GM12878 (cell line): ENCODE measurements at regions not wholly inside any gene's neighbourhood (a gene's known extent, or its start where the extent isn't known, plus 50 kb on each side); places are given as distances from the start of the nearest gene placed in this dataset.

Experiments
- ATAC-seq: fragments of 200-7000 bp; cut with Tn5 transposase; 3 replicates; pipeline ENCODE4 v1.9.1; 2020; ENCODE audit warnings: mild to moderate bottlenecking, moderate library complexity
- BruUV-seq: library from RNA; stranded (reverse); fragments of 400-500 nt; replicated peaks from 2 replicates; lab custom pipeline; 2021; lab: Mats Ljungman, UMichigan
- CTCF ChIA-PET: fragments of 300-600 bp; sonication (Branson Sonifier 250); formaldehyde crosslinking; extraction: SDS; loops from one replicate; lab custom pipeline; 2021; ENCODE audit warnings: inconsistent platforms; lab: Yijun Ruan, JAX
- POLR2A ChIA-PET: fragments of 350-600 bp; formaldehyde crosslinking; extraction: SDS; loops from one replicate; lab custom pipeline; 2021; ENCODE audit warnings: inconsistent platforms; lab: Charles Lee
- RAD21 ChIA-PET: fragments of 300-600 bp; sonication (Branson Sonifier 250); formaldehyde crosslinking; loops from one replicate; lab custom pipeline; 2023; ENCODE audit warnings: antibody characterized with exemption; ENCODE audit not compliant: unreplicated experiment; lab: Charles Lee
- SMC1A ChIA-PET: fragments of 300-600 bp; sonication (Branson Sonifier 250); formaldehyde crosslinking; loops from one replicate; lab custom pipeline; 2023; ENCODE audit not compliant: unreplicated experiment, uncharacterized antibody; lab: Charles Lee
- DNase-seq: peaks from one replicate; pipeline ENCODE4 v3.0.0-alpha.2; 2011; ENCODE audit warnings: low read depth, low spot score
- FAIRE-seq: peaks from 3 replicates; lab custom pipeline; 2011; peaks lifted over from hg19 to GRCh38; lab: Jason Lieb, UNC
- H2AFZ ChIP-seq: 2 replicates; pipeline ENCODE4 v1.6.0; 2011; ENCODE audit warnings: low read depth, low read length, control low read depth; ENCODE audit not compliant: control insufficient read depth
- H3K27ac ChIP-seq: 2 replicates; pipeline ENCODE4 v1.5.1; 2011; ENCODE audit warnings: control low read depth; ENCODE audit not compliant: control insufficient read depth, insufficient read depth
- H3K27me3 ChIP-seq, 2 experiments: replicated peaks in 1 of 2; 2 replicates each; pipeline versions ENCODE4 v1.6.0 to v1.6.1; 2011; ENCODE audit warnings: low read length in 1 of 2; ENCODE audit not compliant: control insufficient read depth in 2 of 2, insufficient read depth in 2 of 2
- H3K36me3 ChIP-seq, 2 experiments: 2 replicates each; pipeline ENCODE4 v1.5.1; 2011; ENCODE audit warnings: low read length in 1 of 2; ENCODE audit not compliant: control insufficient read depth in 2 of 2, insufficient read depth in 2 of 2
- H3K4me1 ChIP-seq: 2 replicates; pipeline ENCODE4 v1.6.1; 2011; ENCODE audit warnings: mild to moderate bottlenecking, low read length, moderate library complexity, mixed read lengths; ENCODE audit not compliant: control insufficient read depth, insufficient read depth
- H3K4me2 ChIP-seq: 2 replicates; pipeline ENCODE4 v1.6.0; 2011; ENCODE audit warnings: control low read depth; ENCODE audit not compliant: control insufficient read depth, insufficient read depth
- H3K4me3 ChIP-seq: fragments of 200-600 bp; sonication (generic); 2 replicates; pipeline ENCODE4 v1.5.1; 2016
- H3K79me2 ChIP-seq: 2 replicates; pipeline ENCODE4 v1.6.0; 2011; ENCODE audit warnings: low read length; ENCODE audit not compliant: control insufficient read depth, insufficient read depth
- H3K9ac ChIP-seq: 2 replicates; pipeline ENCODE4 v1.8.0; 2011; ENCODE audit warnings: low read length, control low read depth, mixed read lengths; ENCODE audit not compliant: control insufficient read depth, insufficient read depth
- H3K9me3 ChIP-seq: replicated peaks from 3 replicates; pipeline ENCODE4 v1.5.1; 2011; ENCODE audit warnings: mild to moderate bottlenecking, low read length; ENCODE audit not compliant: control insufficient read depth, insufficient read depth
- H4K20me1 ChIP-seq: 2 replicates; pipeline ENCODE4 v1.6.0; 2011; ENCODE audit not compliant: control insufficient read depth, insufficient read depth
- BRCA1 ChIP-seq: IDR thresholded peaks from 2 replicates; pipeline ENCODE4 v1.6.1; 2011; ENCODE audit warnings: low read depth, low read length, improper control_type of control experiment
- EP300 ChIP-seq, 2 experiments: fragments of 150-350 bp in 1 of 2; IDR thresholded peaks; 2 replicates each; pipeline ENCODE4 v1.6.1; 2011 to 2012; ENCODE audit warnings: low read depth in 2 of 2, low read length in 2 of 2, borderline replicate concordance in 1 of 2, improper control_type of control experiment in 1 of 2, inconsistent platforms in 1 of 2; ENCODE audit not compliant: control insufficient read depth in 1 of 2
- ESRRA ChIP-seq: IDR thresholded peaks from 2 replicates; pipeline ENCODE4 v1.6.1; 2012; ENCODE audit warnings: mild to moderate bottlenecking, low read length, improper control_type of control experiment
- GATAD2B ChIP-seq: fragments of 450-650 bp; conservative IDR thresholded peaks from 2 replicates; pipeline ENCODE4 v1.6.1; 2017; ENCODE audit warnings: low read depth, mild to moderate bottlenecking, moderate library complexity
- MEF2B ChIP-seq: fragments of 450-650 bp; IDR thresholded peaks from 2 replicates; pipeline ENCODE4 v1.6.1; 2018; ENCODE audit warnings: mild to moderate bottlenecking, moderate library complexity; ENCODE audit not compliant: partially characterized antibody, poor library complexity, severe bottlenecking
- MTA2 ChIP-seq: fragments of 450-650 bp; IDR thresholded peaks from 2 replicates; pipeline ENCODE4 v1.6.1; 2016; ENCODE audit warnings: low read depth, mild to moderate bottlenecking, moderate library complexity
- NFIC ChIP-seq: IDR thresholded peaks from 2 replicates; pipeline ENCODE4 v1.6.1; 2012; ENCODE audit warnings: low read depth, mild to moderate bottlenecking, inconsistent platforms, low read length, moderate library complexity
- NFYB ChIP-seq: IDR thresholded peaks from 2 replicates; pipeline ENCODE4 v1.6.1; 2011; ENCODE audit warnings: low read depth, mild to moderate bottlenecking, low read length, improper control_type of control experiment, moderate library complexity; ENCODE audit not compliant: insufficient read depth
- NR2C2 ChIP-seq: IDR thresholded peaks from 2 replicates; pipeline ENCODE4 v1.6.1; 2011; ENCODE audit warnings: borderline replicate concordance, low read depth; ENCODE audit not compliant: control insufficient read depth, insufficient read length
- RBBP5 ChIP-seq: fragments of 200-600 bp; sonication (generic); conservative IDR thresholded peaks from 2 replicates; pipeline ENCODE4 v1.6.1; 2016
- SPI1 ChIP-seq: IDR thresholded peaks from 2 replicates; pipeline ENCODE4 v1.6.1; 2011; ENCODE audit warnings: low read depth, mild to moderate bottlenecking, low read length, moderate library complexity, borderline replicate concordance; ENCODE audit not compliant: insufficient read depth
- SUPT20H ChIP-seq: IDR thresholded peaks from 2 replicates; pipeline ENCODE4 v1.6.1; 2011; ENCODE audit warnings: low read depth, mild to moderate bottlenecking, low read length, moderate library complexity, borderline replicate concordance; ENCODE audit not compliant: control insufficient read depth
- TCF7 ChIP-seq: IDR thresholded peaks from 2 replicates; pipeline ENCODE4 v1.6.1; 2014; ENCODE audit warnings: antibody characterized with exemption, borderline replicate concordance
- ZZZ3 ChIP-seq: IDR thresholded peaks from 2 replicates; pipeline ENCODE4 v1.6.1; 2011; ENCODE audit warnings: low read depth; ENCODE audit not compliant: control insufficient read depth, insufficient read length
- whole genome bisulfite sequencing: methylation state at CpG from one replicate; pipeline ENCODE4 v1.1.6; 2016; ENCODE audit warnings: low lambda C conversion rate; ENCODE audit not compliant: insufficient replicate concordance, insufficient coverage; ENCODE audit errors: missing lambda C conversion rate; 5-methylcytosine and 5-hydroxymethylcytosine counted together
- in situ Hi-C: fragments of 300-500 bp; cut with MboI; formaldehyde crosslinking; loops from 9 replicates; pipeline ENCODE4 v1.14.3; 2018; ENCODE audit warnings: mixed read lengths
- intact Hi-C: fragments of 100-400 bp; cut with micrococcal nuclease; formaldehyde crosslinking; loops from one replicate; pipeline ENCODE4 v1.14.2; 2022; ENCODE audit not compliant: unreplicated experiment
- TF ChIP-seq, protein P1 (sequence below): fragments of 150-350 bp; IDR thresholded peaks from 2 replicates; pipeline ENCODE4 v1.6.1; 2014; ENCODE audit warnings: mild to moderate bottlenecking, low read depth, low read length
- TF ChIP-seq, protein P2 (sequence below): fragments of 450-650 bp; IDR thresholded peaks from 2 replicates; pipeline ENCODE4 v1.6.1; 2018; ENCODE audit warnings: mild to moderate bottlenecking, low read depth, moderate library complexity; ENCODE audit not compliant: partially characterized antibody
- TF ChIP-seq, protein P3 (sequence below): IDR thresholded peaks from 2 replicates; pipeline ENCODE4 v1.6.1; 2012; ENCODE audit warnings: low read length, inconsistent platforms

DNA sequence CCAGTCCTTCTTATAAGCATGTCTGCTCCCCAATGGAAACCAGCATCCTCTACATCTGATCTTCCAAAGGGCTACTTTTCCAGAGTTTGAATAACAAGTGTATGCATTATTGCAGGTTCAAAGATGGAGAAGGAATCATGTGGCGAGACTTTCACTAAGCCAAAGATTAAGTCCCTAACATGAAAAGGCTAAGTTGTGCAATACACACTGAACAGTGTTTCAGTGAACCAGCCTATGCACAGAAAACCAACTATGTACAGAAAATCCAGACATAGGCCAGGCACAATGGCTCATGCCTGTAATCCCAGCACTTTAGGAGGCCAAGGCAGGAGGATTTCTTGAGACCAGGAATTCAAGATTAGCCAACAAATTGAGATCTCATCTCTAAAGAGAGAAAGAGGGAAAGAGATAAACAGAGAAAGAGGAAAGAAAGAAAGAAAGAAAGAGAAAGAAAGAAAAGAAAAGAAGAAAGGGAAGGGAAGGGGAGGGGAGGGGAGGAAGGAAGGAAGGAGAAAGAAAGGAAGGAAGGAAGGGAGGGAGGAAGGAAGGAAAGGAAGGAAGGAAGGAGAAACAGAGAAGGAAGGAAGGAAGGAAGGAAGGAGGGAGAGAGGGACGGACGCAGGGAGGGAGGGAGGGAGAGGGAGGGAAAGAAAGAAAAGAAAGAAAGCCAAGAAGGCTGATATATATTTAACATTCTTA is 181.7 kb downstream of the LTN1 start (continued):
- TF ChIP-seq SUPT20H, result no peak
- TF ChIP-seq, protein P1, sequence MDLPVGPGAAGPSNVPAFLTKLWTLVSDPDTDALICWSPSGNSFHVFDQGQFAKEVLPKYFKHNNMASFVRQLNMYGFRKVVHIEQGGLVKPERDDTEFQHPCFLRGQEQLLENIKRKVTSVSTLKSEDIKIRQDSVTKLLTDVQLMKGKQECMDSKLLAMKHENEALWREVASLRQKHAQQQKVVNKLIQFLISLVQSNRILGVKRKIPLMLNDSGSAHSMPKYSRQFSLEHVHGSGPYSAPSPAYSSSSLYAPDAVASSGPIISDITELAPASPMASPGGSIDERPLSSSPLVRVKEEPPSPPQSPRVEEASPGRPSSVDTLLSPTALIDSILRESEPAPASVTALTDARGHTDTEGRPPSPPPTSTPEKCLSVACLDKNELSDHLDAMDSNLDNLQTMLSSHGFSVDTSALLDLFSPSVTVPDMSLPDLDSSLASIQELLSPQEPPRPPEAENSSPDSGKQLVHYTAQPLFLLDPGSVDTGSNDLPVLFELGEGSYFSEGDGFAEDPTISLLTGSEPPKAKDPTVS, result no peak
- TF ChIP-seq, protein P2, sequence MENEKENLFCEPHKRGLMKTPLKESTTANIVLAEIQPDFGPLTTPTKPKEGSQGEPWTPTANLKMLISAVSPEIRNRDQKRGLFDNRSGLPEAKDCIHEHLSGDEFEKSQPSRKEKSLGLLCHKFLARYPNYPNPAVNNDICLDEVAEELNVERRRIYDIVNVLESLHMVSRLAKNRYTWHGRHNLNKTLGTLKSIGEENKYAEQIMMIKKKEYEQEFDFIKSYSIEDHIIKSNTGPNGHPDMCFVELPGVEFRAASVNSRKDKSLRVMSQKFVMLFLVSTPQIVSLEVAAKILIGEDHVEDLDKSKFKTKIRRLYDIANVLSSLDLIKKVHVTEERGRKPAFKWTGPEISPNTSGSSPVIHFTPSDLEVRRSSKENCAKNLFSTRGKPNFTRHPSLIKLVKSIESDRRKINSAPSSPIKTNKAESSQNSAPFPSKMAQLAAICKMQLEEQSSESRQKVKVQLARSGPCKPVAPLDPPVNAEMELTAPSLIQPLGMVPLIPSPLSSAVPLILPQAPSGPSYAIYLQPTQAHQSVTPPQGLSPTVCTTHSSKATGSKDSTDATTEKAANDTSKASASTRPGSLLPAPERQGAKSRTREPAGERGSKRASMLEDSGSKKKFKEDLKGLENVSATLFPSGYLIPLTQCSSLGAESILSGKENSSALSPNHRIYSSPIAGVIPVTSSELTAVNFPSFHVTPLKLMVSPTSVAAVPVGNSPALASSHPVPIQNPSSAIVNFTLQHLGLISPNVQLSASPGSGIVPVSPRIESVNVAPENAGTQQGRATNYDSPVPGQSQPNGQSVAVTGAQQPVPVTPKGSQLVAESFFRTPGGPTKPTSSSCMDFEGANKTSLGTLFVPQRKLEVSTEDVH, result no peak
- no peak for TF ChIP-seq MEF2B
- no peak for TF ChIP-seq BRCA1
- TF ChIP-seq MTA2, result no peak
- TF ChIP-seq, all 136 proteins: peak for 0

DNA sequence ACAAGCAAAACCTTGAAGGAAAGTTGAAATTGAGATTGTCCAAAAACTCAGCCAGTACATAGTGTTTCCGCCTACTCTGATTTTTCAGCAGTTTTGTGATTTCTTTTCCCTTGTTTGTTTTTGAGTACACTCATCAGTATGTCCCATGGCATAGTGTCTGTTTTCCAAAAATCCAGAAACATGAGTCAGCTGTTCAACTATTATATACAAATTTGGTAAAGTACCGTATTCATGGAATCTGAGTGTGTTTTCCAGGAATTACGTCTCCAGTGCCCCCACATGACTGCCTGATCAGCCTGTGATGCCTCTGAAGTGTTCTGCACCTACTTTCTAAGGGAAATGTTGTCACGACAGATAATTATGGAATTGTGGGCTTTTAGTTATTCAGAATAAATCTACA is 186.8 kb downstream of the LTN1 start:
- no TSS peak for BruUV-seq
- CTCF ChIA-PET, result no interaction called here
- WGBS, result 7% methylated on average over 4 of the region's 4 CpGs
- no peak overlapping the region for H3K9ac ChIP-seq
- no peaks in the 10 kb centered on the region for H4K20me1 ChIP-seq
- no peak overlapping the region for H3K4me2 ChIP-seq
- no peaks in the 10 kb centered on the region for H3K4me1 ChIP-seq
- H2AFZ ChIP-seq, result no peak overlapping the region
- H3K36me3 ChIP-seq, result no peaks in the 10 kb centered on the region
- DNase-seq (no peak), FAIRE-seq (no peak), ATAC-seq (no peak)
- H3K79me2 ChIP-seq, result no peaks in the 10 kb centered on the region
- SMC1A ChIA-PET, result no interaction called here
- no peak overlapping the region for H3K27ac ChIP-seq
- intact Hi-C loops (no loop called here), in situ Hi-C loops (no loop called here)
- POLR2A ChIA-PET, result no interaction called here
- no peak overlapping the region for H3K4me3 ChIP-seq
- no peaks in the 10 kb centered on the region for H3K9me3 ChIP-seq
- H3K27me3 ChIP-seq, result no peaks in the 10 kb centered on the region
- RAD21 ChIA-PET, result no interaction called here
- TF ChIP-seq NFIC (no peak), SPI1 (no peak), RBBP5 (no peak), GATAD2B (no peak), EP300 (IDR thresholded peaks at IDR 0.05; ENCODE audit: borderline replicate concordance in 1 of 2, control insufficient read depth in 1 of 2, low read depth in 2 of 2, low read length in 2 of 2) (no peak), TCF7 (no peak), ZZZ3 (no peak), ESRRA (no peak), NFYB (no peak), NR2C2 (no peak)
- TF ChIP-seq, protein P3, sequence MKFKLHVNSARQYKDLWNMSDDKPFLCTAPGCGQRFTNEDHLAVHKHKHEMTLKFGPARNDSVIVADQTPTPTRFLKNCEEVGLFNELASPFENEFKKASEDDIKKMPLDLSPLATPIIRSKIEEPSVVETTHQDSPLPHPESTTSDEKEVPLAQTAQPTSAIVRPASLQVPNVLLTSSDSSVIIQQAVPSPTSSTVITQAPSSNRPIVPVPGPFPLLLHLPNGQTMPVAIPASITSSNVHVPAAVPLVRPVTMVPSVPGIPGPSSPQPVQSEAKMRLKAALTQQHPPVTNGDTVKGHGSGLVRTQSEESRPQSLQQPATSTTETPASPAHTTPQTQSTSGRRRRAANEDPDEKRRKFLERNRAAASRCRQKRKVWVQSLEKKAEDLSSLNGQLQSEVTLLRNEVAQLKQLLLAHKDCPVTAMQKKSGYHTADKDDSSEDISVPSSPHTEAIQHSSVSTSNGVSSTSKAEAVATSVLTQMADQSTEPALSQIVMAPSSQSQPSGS, result no peak
